ENCODE measurements at regions not wholly inside any gene's neighbourhood (a gene's known extent, or its start where the extent isn't known, plus 50 kb on each side); places are given as distances from the start of the nearest gene placed in this dataset.

DNA sequence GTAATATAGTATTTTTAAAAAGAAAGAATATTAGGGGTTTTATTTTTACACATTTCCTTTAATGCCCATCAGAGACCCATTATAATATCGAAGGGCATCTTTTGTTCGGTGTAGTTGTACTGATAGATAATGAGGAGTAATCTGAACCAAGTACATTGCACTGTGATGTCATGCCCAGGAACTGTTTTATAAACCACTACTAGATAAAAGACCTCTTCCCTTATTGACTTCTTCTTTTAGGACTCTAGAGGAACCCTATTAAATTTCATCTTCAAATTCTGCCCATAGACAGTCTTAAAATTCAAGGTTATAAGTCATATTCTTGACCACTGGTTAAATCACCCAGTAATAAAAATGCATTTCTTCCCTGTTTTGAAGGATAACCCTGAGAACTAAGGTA, 206.5 kb downstream of the NRIP1 start:
- TF ChIP-seq, protein P1, sequence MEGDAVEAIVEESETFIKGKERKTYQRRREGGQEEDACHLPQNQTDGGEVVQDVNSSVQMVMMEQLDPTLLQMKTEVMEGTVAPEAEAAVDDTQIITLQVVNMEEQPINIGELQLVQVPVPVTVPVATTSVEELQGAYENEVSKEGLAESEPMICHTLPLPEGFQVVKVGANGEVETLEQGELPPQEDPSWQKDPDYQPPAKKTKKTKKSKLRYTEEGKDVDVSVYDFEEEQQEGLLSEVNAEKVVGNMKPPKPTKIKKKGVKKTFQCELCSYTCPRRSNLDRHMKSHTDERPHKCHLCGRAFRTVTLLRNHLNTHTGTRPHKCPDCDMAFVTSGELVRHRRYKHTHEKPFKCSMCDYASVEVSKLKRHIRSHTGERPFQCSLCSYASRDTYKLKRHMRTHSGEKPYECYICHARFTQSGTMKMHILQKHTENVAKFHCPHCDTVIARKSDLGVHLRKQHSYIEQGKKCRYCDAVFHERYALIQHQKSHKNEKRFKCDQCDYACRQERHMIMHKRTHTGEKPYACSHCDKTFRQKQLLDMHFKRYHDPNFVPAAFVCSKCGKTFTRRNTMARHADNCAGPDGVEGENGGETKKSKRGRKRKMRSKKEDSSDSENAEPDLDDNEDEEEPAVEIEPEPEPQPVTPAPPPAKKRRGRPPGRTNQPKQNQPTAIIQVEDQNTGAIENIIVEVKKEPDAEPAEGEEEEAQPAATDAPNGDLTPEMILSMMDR (IDR thresholded peaks at IDR 0.05; ENCODE audit: insufficient read depth in 1 of 2, low read depth in 1 of 2, low read length in 1 of 2, severe bottlenecking in 1 of 2, unreplicated experiment in 1 of 2), result no peak
- peaks cover 21% of the 10 kb centered on the region for H3K9me3 Mint-ChIP-seq (ENCODE audit: unreplicated experiment)
- intact Hi-C loops (cut with micrococcal nuclease; ENCODE audit: unreplicated experiment), result no loop called here
- no peaks in the 10 kb centered on the region for H3K9me3 ChIP-seq
- H3K36me3 ChIP-seq (ENCODE audit: control insufficient read depth, insufficient read depth, low read length), result no peaks in the 10 kb centered on the region
- ChIA-PET CTCF (no interaction called here), POLR2A (no interaction called here)
- no peak overlapping the region for H3K4me3 Mint-ChIP-seq (ENCODE audit: unreplicated experiment)
- no peak overlapping the region for H3K27ac Mint-ChIP-seq (ENCODE audit: unreplicated experiment)
- no peaks in the 10 kb centered on the region for H3K27me3 Mint-ChIP-seq (ENCODE audit: insufficient read depth, unreplicated experiment)
- no peaks in the 10 kb centered on the region for H3K4me1 ChIP-seq
- DNase-seq, result no peak
- H3K27me3 ChIP-seq (replicated peaks; ENCODE audit: control insufficient read depth, insufficient read depth, low read length), result no peaks in the 10 kb centered on the region
- no TSS peak for BruUV-seq (replicated peaks)
- H3K36me3 Mint-ChIP-seq (ENCODE audit: insufficient read depth, unreplicated experiment), result no peaks in the 10 kb centered on the region
- no peaks in the 10 kb centered on the region for H3K4me1 Mint-ChIP-seq (ENCODE audit: low read depth, unreplicated experiment)
- H3K4me3 ChIP-seq (ENCODE audit: low read depth, low read length), result no peak overlapping the region

DNA sequence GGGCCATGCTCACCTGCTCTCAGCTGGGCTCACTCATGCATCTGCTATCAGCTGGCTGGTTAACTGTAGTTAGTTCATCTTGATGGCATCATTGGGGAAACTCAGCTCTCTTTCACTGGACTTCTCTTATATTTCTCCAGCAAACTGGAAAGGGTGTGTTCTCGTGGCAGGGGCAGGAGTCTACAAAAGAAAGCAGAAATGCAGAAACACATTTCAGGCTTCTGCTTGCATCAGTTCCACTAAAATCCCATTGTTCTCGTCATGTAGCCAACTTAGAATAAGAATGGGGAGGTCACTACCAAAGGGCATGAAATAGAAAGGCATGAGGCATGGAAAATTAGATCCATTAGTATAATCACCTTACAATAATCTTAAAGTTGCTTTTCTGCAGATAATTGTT, 207.3 kb downstream of the NRIP1 start:
- no peak for DNase-seq
- no peak overlapping the region for H3K4me3 Mint-ChIP-seq (ENCODE audit: unreplicated experiment)
- Histone ChIP-seq H3K9me3 (no peaks in the 10 kb centered on the region), H3K36me3 (ENCODE audit: control insufficient read depth, insufficient read depth, low read length) (no peaks in the 10 kb centered on the region), H3K4me3 (ENCODE audit: low read depth, low read length) (no peak overlapping the region), H3K4me1 (no peaks in the 10 kb centered on the region), H3K27me3 (replicated peaks; ENCODE audit: control insufficient read depth, insufficient read depth, low read length) (no peaks in the 10 kb centered on the region)
- ChIA-PET CTCF (no interaction called here), POLR2A (no interaction called here)
- H3K9me3 Mint-ChIP-seq (ENCODE audit: unreplicated experiment), result peaks cover 25% of the 10 kb centered on the region
- TF ChIP-seq, protein P1 (IDR thresholded peaks at IDR 0.05; ENCODE audit: insufficient read depth in 1 of 2, low read depth in 1 of 2, low read length in 1 of 2, severe bottlenecking in 1 of 2, unreplicated experiment in 1 of 2), result no peak
- H3K27ac Mint-ChIP-seq (ENCODE audit: unreplicated experiment), result no peak overlapping the region
- no TSS peak for BruUV-seq (replicated peaks)
- H3K4me1 Mint-ChIP-seq (ENCODE audit: low read depth, unreplicated experiment), result no peaks in the 10 kb centered on the region
- H3K27me3 Mint-ChIP-seq (ENCODE audit: insufficient read depth, unreplicated experiment), result no peaks in the 10 kb centered on the region
- intact Hi-C loops (cut with micrococcal nuclease; ENCODE audit: unreplicated experiment), result no loop called here
- H3K36me3 Mint-ChIP-seq (ENCODE audit: insufficient read depth, unreplicated experiment), result no peaks in the 10 kb centered on the region

DNA sequence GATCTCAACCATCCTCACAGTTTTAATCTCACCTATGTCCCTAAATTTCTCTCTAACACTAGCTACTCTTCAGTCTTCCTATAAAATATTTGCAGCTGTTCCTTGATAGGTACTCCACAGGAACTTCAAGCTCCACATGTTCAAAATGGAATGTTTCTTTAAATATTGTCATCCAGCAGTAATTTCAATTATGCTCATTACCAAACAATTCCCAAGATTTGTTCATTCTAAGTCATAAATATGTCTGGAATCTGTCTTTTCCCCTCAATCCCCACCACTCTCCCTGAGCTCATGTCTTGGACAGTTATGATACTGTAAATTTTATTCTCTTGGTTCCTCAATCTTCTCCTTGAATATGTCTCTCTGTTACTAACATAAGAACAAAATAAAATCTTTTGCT, 214.4 kb downstream of the NRIP1 start:
- H3K27me3 ChIP-seq (replicated peaks; ENCODE audit: control insufficient read depth, insufficient read depth, low read length), result no peaks in the 10 kb centered on the region
- Mint-ChIP-seq H3K27me3 (ENCODE audit: insufficient read depth, unreplicated experiment) (no peaks in the 10 kb centered on the region), H3K4me1 (ENCODE audit: low read depth, unreplicated experiment) (no peaks in the 10 kb centered on the region), H3K9me3 (ENCODE audit: unreplicated experiment) (peaks cover 27% of the 10 kb centered on the region), H3K27ac (ENCODE audit: unreplicated experiment) (no peak overlapping the region), H3K4me3 (ENCODE audit: unreplicated experiment) (no peak overlapping the region), H3K36me3 (ENCODE audit: insufficient read depth, unreplicated experiment) (no peaks in the 10 kb centered on the region)
- no peaks in the 10 kb centered on the region for H3K4me1 ChIP-seq
- no peaks in the 10 kb centered on the region for H3K36me3 ChIP-seq (ENCODE audit: control insufficient read depth, insufficient read depth, low read length)
- ChIA-PET POLR2A (no interaction called here), CTCF (no interaction called here)
- TF ChIP-seq, protein P1 (IDR thresholded peaks at IDR 0.05; ENCODE audit: insufficient read depth in 1 of 2, low read depth in 1 of 2, low read length in 1 of 2, severe bottlenecking in 1 of 2, unreplicated experiment in 1 of 2), result no peak
- no TSS peak for BruUV-seq (replicated peaks)
- intact Hi-C loops (cut with micrococcal nuclease; ENCODE audit: unreplicated experiment), result no loop called here
- H3K9me3 ChIP-seq, result no peaks in the 10 kb centered on the region
- no peak for DNase-seq
- no peak overlapping the region for H3K4me3 ChIP-seq (ENCODE audit: low read depth, low read length)

Data from Caco-2 (cell line).